Loucy (cell line): ENCODE measurements at regions not wholly inside any gene's neighbourhood (a gene's known extent, or its start where the extent isn't known, plus 50 kb on each side); places are given as distances from the start of the nearest gene placed in this dataset.
"Not testable (repeated sequence)": the region's sequence is repeated elsewhere in the genome, so short reads cannot be mapped to it uniquely, and the experiment has no call there.

Experiments used
- H2AFZ ChIP-seq: fragments of 200-600 bp; sonication (generic); 2 replicates; pipeline ENCODE4 v1.6.0; 2016; ENCODE audit warnings: antibody characterized with exemption, mild to moderate bottlenecking, low read length, moderate library complexity
- H3F3A ChIP-seq: fragments of 200-600 bp; 2 replicates; pipeline ENCODE4 v1.6.0; 2016; ENCODE audit warnings: antibody characterized with exemption, low read depth, mild to moderate bottlenecking
- H3K27me3 ChIP-seq: fragments of 200-600 bp; sonication (generic); 2 replicates; pipeline ENCODE4 v1.6.1; 2014; ENCODE audit warnings: low read length, mild to moderate bottlenecking; ENCODE audit not compliant: insufficient read depth, poor library complexity, severe bottlenecking
- H3K36me3 ChIP-seq: fragments of 200-600 bp; sonication (generic); 2 replicates; pipeline ENCODE4 v1.6.1; 2016; ENCODE audit warnings: low read length; ENCODE audit not compliant: insufficient read depth
- H3K4me1 ChIP-seq: fragments of 200-600 bp; sonication (generic); 2 replicates; pipeline ENCODE4 v1.5.1; 2014; ENCODE audit warnings: low read length, mild to moderate bottlenecking; ENCODE audit not compliant: insufficient read depth, poor library complexity, severe bottlenecking
- H3K4me2 ChIP-seq: fragments of 200-600 bp; sonication (generic); 2 replicates; pipeline ENCODE4 v1.6.0; 2014; ENCODE audit warnings: antibody characterized with exemption, low read length, low read depth, mild to moderate bottlenecking; ENCODE audit not compliant: poor library complexity, severe bottlenecking
- H3K4me3 ChIP-seq: fragments of 200-600 bp; sonication (generic); 2 replicates; pipeline ENCODE4 v1.5.1; 2014; ENCODE audit warnings: low read length, mild to moderate bottlenecking, mixed read lengths; ENCODE audit not compliant: poor library complexity, severe bottlenecking
- H3K79me2 ChIP-seq: fragments of 200-600 bp; sonication (generic); 2 replicates; pipeline ENCODE4 v1.6.1; 2014; ENCODE audit warnings: low read length; ENCODE audit not compliant: insufficient read depth
- H3K9ac ChIP-seq: fragments of 200-600 bp; sonication (generic); 2 replicates; pipeline ENCODE4 v1.6.0; 2014; ENCODE audit warnings: mild to moderate bottlenecking, low read depth, low read length, moderate library complexity; ENCODE audit not compliant: poor library complexity, severe bottlenecking
- H3K9me2 ChIP-seq: fragments of 200-600 bp; sonication (generic); replicated peaks from 2 replicates; pipeline ENCODE4 v1.6.1; 2016; ENCODE audit warnings: low read depth, low read length, mixed read lengths
- H3K9me3 ChIP-seq: fragments of 200-600 bp; sonication (generic); 2 replicates; pipeline ENCODE4 v1.6.1; 2014; ENCODE audit warnings: mild to moderate bottlenecking, antibody characterized with exemption, low read length, low read depth; ENCODE audit not compliant: insufficient read depth
- H4K20me1 ChIP-seq: fragments of 200-600 bp; sonication (generic); 2 replicates; pipeline ENCODE4 v1.6.0; 2014; ENCODE audit warnings: antibody characterized with exemption, low read length, mild to moderate bottlenecking; ENCODE audit not compliant: insufficient read depth, poor library complexity, severe bottlenecking
- CTCF ChIP-seq: fragments of 200-600 bp; sonication (generic); conservative IDR thresholded peaks from 2 replicates; pipeline ENCODE4 v1.5.1; 2014; ENCODE audit warnings: mild to moderate bottlenecking, antibody characterized with exemption, low read length
- EZH2phosphoT487 ChIP-seq: fragments of 200-600 bp; IDR thresholded peaks from 2 replicates; pipeline ENCODE4 v1.6.1; 2018; ENCODE audit warnings: antibody characterized with exemption, mild to moderate bottlenecking, moderate library complexity, borderline replicate concordance

DNA sequence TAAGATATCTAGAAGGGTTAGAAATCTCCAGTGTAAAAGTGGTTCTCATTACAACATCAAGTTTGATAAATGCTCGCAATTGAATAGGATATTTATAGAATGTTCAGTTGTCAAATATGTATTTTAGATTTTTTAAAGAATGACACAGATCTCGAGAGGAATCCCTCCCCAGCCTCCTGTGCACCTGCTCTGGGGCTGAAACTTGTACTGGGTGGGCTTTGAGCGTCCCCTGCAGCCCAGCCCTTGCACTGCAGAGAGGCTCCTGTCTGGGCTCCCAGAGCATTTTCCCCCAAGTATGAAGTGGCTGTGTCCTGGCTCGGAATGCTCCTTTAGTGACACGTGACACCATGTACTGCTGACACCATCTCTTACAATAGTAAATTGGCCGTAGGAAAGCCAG, 499.6 kb downstream of the TMEM121 start:
- Histone ChIP-seq H3K9me2 (no peaks in the 10 kb centered on the region), H3K36me3 (no peaks in the 10 kb centered on the region), H3K9me3 (no peaks in the 10 kb centered on the region; the same call in 1 of the 2 replicates), H2AFZ (no peak overlapping the region), H3K4me2 (no peak overlapping the region), H3K4me1 (peaks cover 23% of the 10 kb centered on the region), H3K4me3 (no peak overlapping the region), H3K9ac (no peak overlapping the region), H3K27me3 (no peaks in the 10 kb centered on the region), H4K20me1 (no peaks in the 10 kb centered on the region), H3F3A (no peaks in the 10 kb centered on the region), H3K79me2 (no peaks in the 10 kb centered on the region)
- TF ChIP-seq CTCF (peak; percentile 36), EZH2phosphoT487 (no peak)

DNA sequence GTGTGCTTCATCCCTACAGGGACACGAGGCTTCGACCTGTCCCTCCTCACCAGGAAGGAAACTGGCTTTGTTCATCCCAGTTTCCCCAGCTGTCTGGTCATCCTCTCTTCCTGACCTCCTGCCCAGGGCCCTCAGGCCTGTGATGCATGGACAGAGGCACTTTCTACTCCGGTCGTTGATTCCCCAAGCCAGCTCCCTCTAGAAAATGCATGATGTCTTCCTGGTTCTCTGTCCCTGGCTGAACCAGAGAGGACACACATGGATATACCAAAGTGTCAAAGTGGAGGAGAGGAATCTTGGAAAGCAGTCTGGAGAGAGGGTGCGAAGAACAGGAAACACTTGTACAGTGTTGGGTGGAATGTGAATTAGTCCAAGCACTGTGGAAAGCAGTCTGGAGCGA, 501.4 kb downstream of the TMEM121 start:
- not testable (repeated sequence) for H3F3A ChIP-seq, H3K9ac ChIP-seq

DNA sequence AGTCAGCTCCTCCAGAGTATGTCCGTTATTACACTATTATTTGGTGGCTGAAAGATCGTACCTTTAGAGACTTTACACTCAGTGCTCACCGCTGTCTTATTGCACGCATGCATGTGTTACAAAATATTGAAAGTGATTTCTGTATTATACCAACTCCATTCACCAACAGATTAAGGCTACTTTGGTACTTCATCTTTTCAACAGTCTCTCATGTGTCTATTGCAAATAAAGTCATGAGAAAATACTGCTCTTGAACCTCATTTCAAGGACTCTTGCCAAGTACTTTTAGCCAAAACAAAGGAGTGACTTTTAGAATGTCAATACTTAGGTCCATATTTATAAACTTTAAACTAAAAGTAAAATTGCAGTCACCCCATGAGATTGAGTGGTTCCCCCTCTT, 503.6 kb downstream of the TMEM121 start:
- Histone ChIP-seq H3K9me2 (no peaks in the 10 kb centered on the region), H2AFZ (no peak overlapping the region), H3K4me2 (no peak overlapping the region), H3K36me3 (no peaks in the 10 kb centered on the region), H4K20me1 (no peaks in the 10 kb centered on the region), H3F3A (no peaks in the 10 kb centered on the region), H3K79me2 (no peaks in the 10 kb centered on the region), H3K9ac (no peak overlapping the region), H3K27me3 (no peaks in the 10 kb centered on the region), H3K9me3 (no peaks in the 10 kb centered on the region), H3K4me1 (peaks cover 10% of the 10 kb centered on the region), H3K4me3 (no peak overlapping the region)
- TF ChIP-seq CTCF: no peak
- no peak for TF ChIP-seq EZH2phosphoT487

More for the DNA sequence above, 501.4 kb downstream of the TMEM121 start:
- H3K9me2 ChIP-seq, H3K9me3 ChIP-seq, H3K36me3 ChIP-seq, H3K4me3 ChIP-seq, H4K20me1 ChIP-seq, H2AFZ ChIP-seq, H3K4me2 ChIP-seq, H3K27me3 ChIP-seq, H3K79me2 ChIP-seq: not testable (repeated sequence)
- peaks cover 19% of the 10 kb centered on the region for H3K4me1 ChIP-seq

DNA sequence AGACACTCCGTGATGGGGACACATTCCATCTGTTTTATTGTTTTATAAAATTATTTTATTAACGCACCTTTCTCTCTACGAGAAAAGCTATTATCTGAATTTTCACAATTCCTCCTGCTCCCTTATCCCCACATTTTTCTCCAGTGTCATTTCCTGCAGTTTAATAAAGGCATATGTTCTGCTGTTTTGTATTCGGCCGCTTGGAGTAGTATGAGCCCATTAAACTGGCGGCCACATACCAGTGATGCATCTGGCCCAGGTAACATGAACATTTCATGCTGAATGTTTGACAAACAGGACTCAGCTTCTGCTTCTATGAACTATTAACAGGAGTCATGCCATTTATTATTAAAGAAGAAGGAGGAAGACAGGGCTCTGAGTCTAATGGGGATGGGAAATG, 511.0 kb downstream of the TMEM121 start:
- Histone ChIP-seq H3K36me3 (no peaks in the 10 kb centered on the region), H4K20me1 (no peaks in the 10 kb centered on the region), H3F3A (no peaks in the 10 kb centered on the region), H3K9me3 (no peaks in the 10 kb centered on the region), H3K4me2 (peak overlapping the region; percentile 70), H3K4me1 (peaks cover 32% of the 10 kb centered on the region), H3K79me2 (no peaks in the 10 kb centered on the region), H3K9me2 (no peaks in the 10 kb centered on the region), H2AFZ (no peak overlapping the region), H3K27me3 (no peaks in the 10 kb centered on the region), H3K9ac (peak overlapping the region; percentile 32), H3K4me3 (peak overlapping the region; percentile 55)
- TF ChIP-seq CTCF: no peak
- TF ChIP-seq EZH2phosphoT487: no peak
